Myocyte (in vitro differentiated cells): ENCODE measurements at regions not wholly inside any gene's neighbourhood (a gene's known extent, or its start where the extent isn't known, plus 50 kb on each side); places are given as distances from the start of the nearest gene placed in this dataset.
"Not testable (repeated sequence)": the region's sequence is repeated elsewhere in the genome, so short reads cannot be mapped to it uniquely, and the experiment has no call there.

ENCODE experiments used
- DNase-seq: peaks from one replicate; pipeline ENCODE4 v3.0.0-alpha.2; 2012; ENCODE audit warnings: low read depth

GRCh38 chr11:106152013-106152412 lies 74.6 kb downstream of the AASDHPPT start:
- no peak for DNase-seq

GRCh38 chr11:106152824-106153223 lies 75.4 kb downstream of the AASDHPPT start:
- no peak for DNase-seq

- DNase-seq: peak; percentile 73
These were observed 79.0 kb downstream of the AASDHPPT start for GRCh38 chr11:106156290-106156937.

- no peak for DNase-seq
These were observed 80.9 kb downstream of the AASDHPPT start for GRCh38 chr11:106158406-106158805.

GRCh38 chr11:106159836-106160235 lies 82.4 kb downstream of the AASDHPPT start:
- DNase-seq: no peak

GRCh38 chr11:106160494-106160893 lies 83.0 kb downstream of the AASDHPPT start:
- peak; percentile 15 for DNase-seq

- DNase-seq: no peak
These were observed 84.5 kb downstream of the AASDHPPT start for GRCh38 chr11:106161775-106162634.

GRCh38 chr11:106167085-106167484 lies 89.6 kb downstream of the AASDHPPT start:
- no peak for DNase-seq

- DNase-seq: peak; percentile 13
These were observed 95.0 kb downstream of the AASDHPPT start for GRCh38 chr11:106172386-106172991.

- DNase-seq: no peak
These were observed 95.8 kb downstream of the AASDHPPT start for GRCh38 chr11:106173291-106173690.

GRCh38 chr11:106174003-106174402 lies 96.5 kb downstream of the AASDHPPT start:
- DNase-seq: not testable (repeated sequence)

- DNase-seq: no peak
These were observed 99.4 kb downstream of the AASDHPPT start for GRCh38 chr11:106176817-106177216.

GRCh38 chr11:106177311-106177710 lies 99.8 kb downstream of the AASDHPPT start:
- no peak for DNase-seq

GRCh38 chr11:106178361-106178760 lies 100.9 kb downstream of the AASDHPPT start:
- no peak for DNase-seq

GRCh38 chr11:106179048-106179447 lies 101.6 kb downstream of the AASDHPPT start:
- DNase-seq: no peak

- DNase-seq: no peak
These were observed 109.2 kb downstream of the AASDHPPT start for GRCh38 chr11:106186630-106187029.

GRCh38 chr11:106187860-106188456 lies 110.5 kb downstream of the AASDHPPT start:
- DNase-seq: no peak

- no peak for DNase-seq
These were observed 116.5 kb downstream of the AASDHPPT start for GRCh38 chr11:106193956-106194355.

GRCh38 chr11:106197438-106197837 lies 120.0 kb downstream of the AASDHPPT start:
- no peak for DNase-seq

GRCh38 chr11:106202935-106203620 lies 125.6 kb downstream of the AASDHPPT start:
- no peak for DNase-seq

- DNase-seq: no peak
These were observed 131.3 kb downstream of the AASDHPPT start for GRCh38 chr11:106208760-106209159.
